Mesenchymal stem cell (in vitro differentiated cells and primary cell): ENCODE measurements at regions not wholly inside any gene's neighbourhood (a gene's known extent, or its start where the extent isn't known, plus 50 kb on each side); places are given as distances from the start of the nearest gene placed in this dataset.
"Not testable (repeated sequence)": the region's sequence is repeated elsewhere in the genome, so short reads cannot be mapped to it uniquely, and the experiment has no call there.

ENCODE experiments used
- DNase-seq: peaks from one replicate; pipeline ENCODE4 v3.0.0-alpha.2; 2013
- H2AFZ ChIP-seq: one replicate; pipeline ENCODE4 v1.6.1; 2013; ENCODE audit warnings: low read depth, mild to moderate bottlenecking, control low read depth, inconsistent platforms, low read length, moderate library complexity
- H2AK5ac ChIP-seq: 2 replicates; pipeline ENCODE4 v1.6.1; 2013; ENCODE audit warnings: low read length, moderate library complexity, mild to moderate bottlenecking, inconsistent platforms; ENCODE audit not compliant: severe bottlenecking
- H2BK120ac ChIP-seq: one replicate; pipeline ENCODE4 v1.6.1; 2013; ENCODE audit warnings: low read depth, mild to moderate bottlenecking, inconsistent platforms, low read length, moderate library complexity
- H2BK12ac ChIP-seq, 2 experiments: one replicate each; pipeline ENCODE4 v1.6.1; 2013; ENCODE audit warnings: inconsistent platforms in 2 of 2, low read length in 2 of 2, mild to moderate bottlenecking in 2 of 2, moderate library complexity in 2 of 2, control low read depth in 1 of 2
- H2BK15ac ChIP-seq: one replicate; pipeline ENCODE4 v1.6.1; 2013; ENCODE audit warnings: mild to moderate bottlenecking, low read depth, inconsistent platforms; ENCODE audit not compliant: poor library complexity, severe bottlenecking
- H2BK5ac ChIP-seq: 2 replicates; pipeline ENCODE4 v1.6.1; 2013; ENCODE audit warnings: low read depth, mild to moderate bottlenecking, low read length, control low read depth, inconsistent platforms; ENCODE audit not compliant: poor library complexity, severe bottlenecking
- H3K14ac ChIP-seq, 2 experiments: one replicate each; pipeline ENCODE4 v1.6.1; 2013; ENCODE audit warnings: inconsistent platforms in 2 of 2, low read length in 2 of 2, control low read depth in 1 of 2, mild to moderate bottlenecking in 1 of 2, moderate library complexity in 1 of 2
- H3K18ac ChIP-seq, 2 experiments: one replicate each; pipeline ENCODE4 v1.6.1; 2013; ENCODE audit warnings: inconsistent platforms in 2 of 2, low read length in 2 of 2, control low read depth in 1 of 2, low read depth in 1 of 2, mild to moderate bottlenecking in 1 of 2
- H3K23ac ChIP-seq, 2 experiments: one replicate each; pipeline ENCODE4 v1.6.1; 2013; ENCODE audit warnings: inconsistent platforms in 2 of 2, low read length in 2 of 2, mild to moderate bottlenecking in 2 of 2, moderate library complexity in 2 of 2, control low read depth in 1 of 2
- H3K27ac ChIP-seq: 2 replicates; pipeline ENCODE4 v1.5.1; 2013; ENCODE audit warnings: mild to moderate bottlenecking, moderate library complexity, low read length, control low read depth, inconsistent platforms; ENCODE audit not compliant: poor library complexity, severe bottlenecking
- H3K27me3 ChIP-seq, 2 experiments: 2 replicates each; pipeline versions ENCODE4 v1.6.1 to v1.7.0; 2013; ENCODE audit warnings: low read length in 2 of 2, mild to moderate bottlenecking in 2 of 2, moderate library complexity in 2 of 2, control low read depth in 1 of 2, inconsistent platforms in 1 of 2; ENCODE audit not compliant: control insufficient read depth in 1 of 2, insufficient read depth in 1 of 2
- H3K36me3 ChIP-seq, 2 experiments: 2 replicates each; pipeline versions ENCODE4 v1.6.1 to v1.7.0; 2013; ENCODE audit warnings: low read length in 2 of 2, control low read depth in 1 of 2, inconsistent platforms in 1 of 2, low read depth in 1 of 2, mild to moderate bottlenecking in 1 of 2; ENCODE audit not compliant: insufficient read depth in 2 of 2, control insufficient read depth in 1 of 2
- H3K4ac ChIP-seq, 2 experiments: one replicate each; pipeline ENCODE4 v1.6.1; 2013; ENCODE audit warnings: inconsistent platforms in 2 of 2, low read length in 2 of 2, mild to moderate bottlenecking in 2 of 2, moderate library complexity in 2 of 2, control low read depth in 1 of 2, low read depth in 1 of 2
- H3K4me1 ChIP-seq: 2 replicates; pipeline ENCODE4 v1.6.1; 2013; ENCODE audit warnings: low read depth, low read length, control low read depth; ENCODE audit not compliant: control insufficient read depth, insufficient read depth
- H3K4me2 ChIP-seq: 2 replicates; pipeline ENCODE4 v1.6.1; 2013; ENCODE audit warnings: low read length, mild to moderate bottlenecking, inconsistent platforms; ENCODE audit not compliant: poor library complexity, severe bottlenecking
- H3K4me3 ChIP-seq, 2 experiments: 2 replicates each; pipeline versions ENCODE4 v1.5.1 to v1.7.0; 2013; ENCODE audit warnings: low read length in 2 of 2, mild to moderate bottlenecking in 2 of 2, control low read depth in 1 of 2, low read depth in 1 of 2; ENCODE audit not compliant: insufficient read depth in 1 of 2
- H3K79me1 ChIP-seq: replicated peaks from 2 replicates; pipeline ENCODE4 v1.6.1; 2013; ENCODE audit warnings: mild to moderate bottlenecking, control low read depth, low read length, inconsistent platforms; ENCODE audit not compliant: poor library complexity, severe bottlenecking
- H3K9ac ChIP-seq: 2 replicates; pipeline ENCODE4 v1.7.0; 2013; ENCODE audit warnings: mild to moderate bottlenecking, low read length, moderate library complexity
- H3K9me3 ChIP-seq: 2 replicates; pipeline ENCODE4 v1.7.0; 2013; ENCODE audit warnings: mild to moderate bottlenecking, low read length; ENCODE audit not compliant: control insufficient read depth
- H4K8ac ChIP-seq: one replicate; pipeline ENCODE4 v1.6.1; 2013; ENCODE audit warnings: inconsistent platforms, mild to moderate bottlenecking, low read length, moderate library complexity
- H4K91ac ChIP-seq: one replicate; pipeline ENCODE4 v1.6.1; 2013; ENCODE audit warnings: mild to moderate bottlenecking, low read length, inconsistent platforms
- WGBS: methylation state at CpG from one replicate; pipeline ENCODE4 v1.1.7; 2013; ENCODE audit warnings: mixed read lengths; 5-methylcytosine and 5-hydroxymethylcytosine counted together

DNA sequence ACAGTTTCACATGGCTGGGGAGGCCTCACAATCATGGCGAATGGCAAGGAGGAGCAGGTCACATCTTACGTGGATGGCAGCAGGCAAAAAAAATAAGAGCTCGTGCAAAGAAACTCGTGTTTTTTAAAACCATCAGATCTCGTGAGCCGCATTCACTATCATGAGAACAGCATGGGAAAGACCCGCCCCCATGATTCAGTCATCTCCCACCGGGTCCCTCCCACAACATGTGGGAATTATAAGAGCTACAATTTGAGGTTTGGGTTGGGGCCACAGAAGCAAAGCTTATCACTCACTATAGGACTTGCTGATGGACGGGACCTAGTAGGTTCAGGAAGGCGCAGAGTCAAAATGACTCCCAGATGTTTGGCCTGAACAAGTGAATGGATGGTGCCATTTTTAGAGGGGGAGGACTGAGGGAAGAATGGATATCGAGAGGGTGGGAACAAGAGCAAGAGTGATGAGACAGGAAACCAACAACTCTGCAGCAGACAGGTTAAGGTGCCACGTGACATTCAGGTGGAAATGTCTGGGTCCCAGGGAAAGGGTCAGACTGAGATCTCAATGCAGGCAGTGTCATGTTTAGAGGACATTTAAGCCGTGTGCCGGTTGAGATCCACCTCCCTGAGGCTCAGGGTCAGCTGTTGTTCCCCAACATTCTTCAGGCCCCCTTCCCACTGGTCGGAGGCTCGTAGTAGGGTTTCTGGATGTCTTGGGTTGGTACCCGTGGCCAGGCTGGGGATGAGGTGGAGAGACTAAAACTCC lies 85.7 kb downstream of the MYCN start:
- 82% methylated on average over 17 of the region's 17 CpGs for WGBS
- Histone ChIP-seq H3K4me2 (no peak overlapping the region), H3K27ac (no peak overlapping the region)

DNA sequence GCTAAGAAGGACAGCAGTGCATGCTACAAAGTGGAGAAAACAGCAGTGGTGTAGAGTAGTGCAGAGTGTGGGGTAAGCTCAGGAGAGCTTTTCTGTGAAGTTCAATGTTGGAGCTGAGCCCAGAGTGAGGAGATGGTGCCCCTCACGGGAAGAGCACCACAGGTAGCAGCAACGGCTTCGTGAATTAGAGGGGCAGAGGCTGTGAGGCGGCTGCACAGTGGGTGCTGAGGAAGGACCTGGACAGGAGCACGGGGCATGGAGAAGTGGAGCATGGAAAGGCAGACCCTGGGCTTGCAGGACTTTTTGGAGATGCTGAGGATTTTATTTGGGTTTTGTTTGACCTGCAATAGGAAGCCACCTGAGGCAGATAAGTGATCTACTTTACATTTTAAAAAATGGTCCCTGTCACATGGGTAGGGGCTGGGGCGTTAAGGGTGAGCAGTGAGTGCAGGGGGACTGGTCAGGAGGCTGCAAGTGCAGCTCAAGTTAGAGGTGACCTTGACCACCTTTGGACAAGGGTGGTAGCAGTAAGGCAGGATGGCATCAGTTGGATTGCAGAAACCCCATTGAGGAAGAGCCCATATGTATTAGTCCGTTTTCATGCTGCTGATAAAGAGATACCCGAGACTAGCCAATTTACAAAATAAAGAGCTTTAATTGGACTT lies 85.0 kb downstream of the MYCN start:
- H3K4me1 ChIP-seq, result no peaks in the 10 kb centered on the region
- no peak overlapping the region for H3K9ac ChIP-seq
- DNase-seq, result no peak
- H3K9me3 ChIP-seq, result no peaks in the 10 kb centered on the region
- no peak overlapping the region for H3K4ac ChIP-seq
- H3K18ac ChIP-seq, result no peak overlapping the region
- no peaks in the 10 kb centered on the region for H3K79me1 ChIP-seq
- H2BK5ac ChIP-seq, result no peak overlapping the region
- H2BK15ac ChIP-seq, result no peak overlapping the region
- no peak overlapping the region for H4K91ac ChIP-seq
- H2BK120ac ChIP-seq, result no peak overlapping the region
- no peak overlapping the region for H3K4me3 ChIP-seq
- H3K36me3 ChIP-seq, result no peaks in the 10 kb centered on the region
- H3K27ac ChIP-seq, result no peak overlapping the region
- H3K23ac ChIP-seq, result no peak overlapping the region
- H2AK5ac ChIP-seq, result no peak overlapping the region
- H3K27me3 ChIP-seq, result peaks cover 0 to 2% of the 10 kb centered on the region in 2 experiments
- no peak overlapping the region for H2BK12ac ChIP-seq
- H3K14ac ChIP-seq, result no peak overlapping the region
- no peak overlapping the region for H2AFZ ChIP-seq
- H3K4me2 ChIP-seq, result no peak overlapping the region
- no peak overlapping the region for H4K8ac ChIP-seq
- WGBS, result 71% methylated on average over 8 of the region's 8 CpGs

More for the DNA sequence above, 85.7 kb downstream of the MYCN start:
- Histone ChIP-seq H2AFZ (no peak overlapping the region), H2AK5ac (no peak overlapping the region), H4K8ac (no peak overlapping the region), H3K27me3 (no peaks in the 10 kb centered on the region), H3K9me3 (no peaks in the 10 kb centered on the region), H3K79me1 (no peaks in the 10 kb centered on the region), H3K4me3 (no peak overlapping the region), H3K23ac (no peak overlapping the region), H3K18ac (no peak overlapping the region), H3K36me3 (no peaks in the 10 kb centered on the region), H2BK15ac (no peak overlapping the region), H3K4me1 (no peaks in the 10 kb centered on the region), H2BK12ac (no peak overlapping the region), H4K91ac (no peak overlapping the region), H2BK5ac (no peak overlapping the region), H2BK120ac (no peak overlapping the region), H3K4ac (no peak overlapping the region), H3K14ac (no peak overlapping the region), H3K9ac (no peak overlapping the region)
- no peak for DNase-seq

DNA sequence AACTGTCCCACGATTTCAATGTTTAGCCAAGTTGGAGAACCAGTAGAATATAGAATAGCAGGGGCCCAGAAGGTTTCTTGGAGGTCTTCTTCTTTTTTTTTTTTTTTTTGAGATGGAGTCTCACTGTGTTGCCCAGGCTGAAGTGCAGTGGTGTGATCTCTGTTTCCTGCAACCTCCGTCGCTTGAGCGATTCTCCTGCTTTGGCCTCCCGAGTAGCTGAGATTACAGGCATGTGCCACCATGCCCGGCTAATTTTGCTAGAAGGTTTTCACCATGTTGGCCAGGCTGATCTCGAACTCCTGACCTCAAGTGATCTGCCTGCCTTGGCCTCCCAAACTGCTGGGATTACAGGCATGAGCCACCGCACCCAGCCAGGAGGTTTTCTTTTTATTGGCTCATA lies 84.3 kb downstream of the MYCN start:
- not testable (repeated sequence) for H3K79me1 ChIP-seq, H3K18ac ChIP-seq, H3K14ac ChIP-seq, DNase-seq, H3K4me1 ChIP-seq, H2BK120ac ChIP-seq, H4K91ac ChIP-seq, H4K8ac ChIP-seq, H3K27me3 ChIP-seq, H3K4me2 ChIP-seq, H3K9ac ChIP-seq, H2BK5ac ChIP-seq, H2AFZ ChIP-seq, H3K9me3 ChIP-seq, H2BK12ac ChIP-seq, H3K36me3 ChIP-seq, H2AK5ac ChIP-seq, H2BK15ac ChIP-seq, H3K4me3 ChIP-seq, H3K27ac ChIP-seq, H3K23ac ChIP-seq, H3K4ac ChIP-seq
- WGBS, result 72% methylated on average over 8 of the region's 8 CpGs

DNA sequence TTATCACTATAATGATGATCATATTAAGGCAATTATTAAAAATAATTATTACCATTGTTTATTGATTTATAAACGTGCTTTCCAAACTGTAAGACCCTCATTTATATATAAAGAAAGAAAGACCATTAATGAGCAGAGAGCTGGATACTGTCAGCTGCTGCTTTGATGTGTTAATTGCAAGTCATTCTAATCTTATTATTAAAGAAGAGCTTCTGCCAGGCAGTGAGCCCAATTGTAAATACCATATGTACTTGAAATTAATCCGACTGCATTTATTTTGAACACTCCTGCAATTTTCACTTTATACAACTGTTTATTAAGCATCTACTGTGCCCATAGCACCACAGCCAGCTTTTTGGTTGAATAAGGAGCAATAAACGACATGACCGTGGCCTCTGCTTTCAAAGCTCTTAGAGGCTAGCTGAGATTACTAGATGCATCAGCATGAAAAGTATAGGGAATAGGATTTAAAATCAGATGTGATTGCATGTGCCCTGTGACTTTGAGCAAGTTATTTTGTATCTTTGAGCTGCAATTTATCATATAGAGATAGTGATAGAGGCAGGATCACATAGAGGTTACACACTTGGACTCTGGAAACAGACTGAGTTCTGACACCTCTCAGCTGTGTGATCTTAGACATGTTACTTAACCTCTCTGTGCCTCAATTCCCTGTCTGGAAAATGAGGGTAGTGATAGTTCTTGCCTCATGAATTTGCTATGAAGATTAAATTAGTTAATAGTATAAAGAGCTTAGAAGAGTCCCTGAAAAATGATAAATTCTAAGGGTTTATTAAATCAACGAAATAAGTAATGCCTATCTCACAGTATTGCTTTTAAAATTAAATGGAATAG lies 83.4 kb downstream of the MYCN start:
- no peak overlapping the region for H2BK5ac ChIP-seq
- 76% methylated on average over 3 of the region's 5 CpGs for WGBS

More for the DNA sequence above, 83.4 kb downstream of the MYCN start:
- Histone ChIP-seq H3K18ac (no peak overlapping the region), H3K4me2 (no peak overlapping the region), H2BK120ac (no peak overlapping the region), H3K27ac (no peak overlapping the region), H3K4me1 (no peaks in the 10 kb centered on the region), H3K4ac (no peak overlapping the region), H3K23ac (no peak overlapping the region), H3K36me3 (no peaks in the 10 kb centered on the region), H2BK15ac (no peak overlapping the region), H3K14ac (no peak overlapping the region), H3K9ac (no peak overlapping the region), H4K8ac (no peak overlapping the region), H2AK5ac (no peak overlapping the region), H4K91ac (no peak overlapping the region), H2BK12ac (no peak overlapping the region), H2AFZ (no peak overlapping the region), H3K9me3 (no peaks in the 10 kb centered on the region), H3K79me1 (no peaks in the 10 kb centered on the region), H3K4me3 (no peak overlapping the region), H3K27me3 (peaks cover 0 to 3% of the 10 kb centered on the region in 2 experiments)
- no peak for DNase-seq
